Cardiac fibroblast (primary cell): ENCODE measurements at regions not wholly inside any gene's neighbourhood (a gene's known extent, or its start where the extent isn't known, plus 50 kb on each side); places are given as distances from the start of the nearest gene placed in this dataset.

Experiments
- DNase-seq, 2 donors: peaks; one replicate each; pipeline versions ENCODE4 v3.0.0 to v3.0.0-alpha.2; 2010; ENCODE audit warnings: low read depth in 2 of 2
- H3K4me3 ChIP-seq, 2 donors: replicated peaks in 1 of 2; 1 replicate in 1 of 2; 2 replicates in 1 of 2; pipeline ENCODE4 v1.5.1; 2011; ENCODE audit warnings: low read depth in 2 of 2, low read length in 2 of 2, mild to moderate bottlenecking in 2 of 2, moderate library complexity in 1 of 2
- TF ChIP-seq, protein P1 (sequence below): IDR thresholded peaks from one replicate; pipeline ENCODE4 v1.5.1; 2011; ENCODE audit warnings: low read depth, mild to moderate bottlenecking, low read length, inconsistent platforms

DNA sequence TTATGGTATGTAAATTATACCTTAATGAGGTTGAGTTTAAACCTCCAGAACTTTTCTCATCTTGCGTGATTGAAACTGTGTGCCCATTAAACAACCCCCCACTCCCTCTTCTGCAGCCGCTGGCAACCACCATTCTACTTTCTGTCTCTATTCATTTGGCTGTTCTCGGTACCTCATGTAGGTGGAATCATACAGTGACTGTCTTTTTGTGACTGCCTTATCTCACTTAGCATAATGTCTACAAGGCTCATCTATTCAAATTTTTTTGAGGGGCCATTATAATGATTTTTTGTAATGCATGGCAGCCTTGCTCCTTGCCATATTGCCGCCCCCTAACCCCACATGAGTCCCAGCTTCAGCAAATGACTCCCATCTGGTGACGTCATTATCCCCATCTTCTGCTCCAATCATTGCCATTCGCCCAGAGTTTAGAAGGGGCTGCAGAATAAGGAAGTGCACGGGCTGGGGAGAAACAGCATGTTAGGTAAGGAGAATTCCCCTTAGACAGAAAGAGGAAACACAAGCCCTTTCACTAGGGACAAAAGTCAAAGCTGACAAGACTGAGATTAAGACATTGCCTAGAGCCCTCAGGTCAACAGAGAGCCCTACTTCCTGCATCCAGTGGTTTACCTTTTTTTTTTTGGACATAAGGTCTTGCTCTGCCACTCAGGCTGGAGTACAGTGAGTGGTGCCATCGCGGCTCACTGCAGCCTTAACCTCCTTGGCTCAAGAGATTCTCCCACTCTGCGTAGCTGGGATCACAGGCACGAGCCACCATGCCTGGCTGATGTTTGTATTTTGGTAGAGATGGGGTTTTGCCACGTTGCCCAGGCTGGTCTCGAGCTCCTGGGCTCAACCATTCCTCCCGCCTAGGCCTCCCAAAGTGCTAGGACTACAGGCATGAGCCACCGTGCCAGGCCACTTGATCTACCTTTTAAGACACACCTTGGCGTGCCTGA lies 78.4 kb upstream of the ERRFI1 start:
- DNase-seq = no peak
- H3K4me3 ChIP-seq = no peak overlapping the region
- TF ChIP-seq, protein P1, sequence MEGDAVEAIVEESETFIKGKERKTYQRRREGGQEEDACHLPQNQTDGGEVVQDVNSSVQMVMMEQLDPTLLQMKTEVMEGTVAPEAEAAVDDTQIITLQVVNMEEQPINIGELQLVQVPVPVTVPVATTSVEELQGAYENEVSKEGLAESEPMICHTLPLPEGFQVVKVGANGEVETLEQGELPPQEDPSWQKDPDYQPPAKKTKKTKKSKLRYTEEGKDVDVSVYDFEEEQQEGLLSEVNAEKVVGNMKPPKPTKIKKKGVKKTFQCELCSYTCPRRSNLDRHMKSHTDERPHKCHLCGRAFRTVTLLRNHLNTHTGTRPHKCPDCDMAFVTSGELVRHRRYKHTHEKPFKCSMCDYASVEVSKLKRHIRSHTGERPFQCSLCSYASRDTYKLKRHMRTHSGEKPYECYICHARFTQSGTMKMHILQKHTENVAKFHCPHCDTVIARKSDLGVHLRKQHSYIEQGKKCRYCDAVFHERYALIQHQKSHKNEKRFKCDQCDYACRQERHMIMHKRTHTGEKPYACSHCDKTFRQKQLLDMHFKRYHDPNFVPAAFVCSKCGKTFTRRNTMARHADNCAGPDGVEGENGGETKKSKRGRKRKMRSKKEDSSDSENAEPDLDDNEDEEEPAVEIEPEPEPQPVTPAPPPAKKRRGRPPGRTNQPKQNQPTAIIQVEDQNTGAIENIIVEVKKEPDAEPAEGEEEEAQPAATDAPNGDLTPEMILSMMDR = no peak

DNA sequence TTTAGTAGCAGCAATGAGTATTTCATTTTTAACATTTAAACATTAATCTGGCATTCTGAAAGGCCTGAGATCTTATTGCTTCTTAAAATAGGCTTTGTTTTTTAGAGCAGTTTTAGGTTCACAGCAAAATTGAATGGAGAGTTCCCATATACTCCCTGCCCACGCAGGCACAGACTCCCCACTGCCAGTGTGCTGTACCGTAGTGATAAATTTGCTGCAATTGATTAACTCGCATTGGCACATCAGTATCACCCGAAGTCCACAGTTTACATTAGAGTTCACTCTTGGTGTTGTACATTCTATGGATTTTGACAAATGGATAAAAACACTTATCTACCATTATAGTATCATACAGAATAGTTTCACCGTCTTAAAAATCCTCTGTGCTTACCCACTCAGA lies 71.8 kb upstream of the ERRFI1 start:
- TF ChIP-seq, protein P1 = no peak
- no peak for DNase-seq
- no peak overlapping the region for H3K4me3 ChIP-seq

GRCh38 chr1:8097077-8097799 lies 71.1 kb upstream of the ERRFI1 start:
- peak; percentile 83 to 97 for DNase-seq
- no peak overlapping the region for H3K4me3 ChIP-seq
- TF ChIP-seq, protein P1 = no peak

- DNase-seq = peak; percentile 81 to 94
- TF ChIP-seq, protein P1 = no peak
- no peak overlapping the region for H3K4me3 ChIP-seq
These were observed 70.2 kb upstream of the ERRFI1 start for GRCh38 chr1:8096105-8097011.

DNA sequence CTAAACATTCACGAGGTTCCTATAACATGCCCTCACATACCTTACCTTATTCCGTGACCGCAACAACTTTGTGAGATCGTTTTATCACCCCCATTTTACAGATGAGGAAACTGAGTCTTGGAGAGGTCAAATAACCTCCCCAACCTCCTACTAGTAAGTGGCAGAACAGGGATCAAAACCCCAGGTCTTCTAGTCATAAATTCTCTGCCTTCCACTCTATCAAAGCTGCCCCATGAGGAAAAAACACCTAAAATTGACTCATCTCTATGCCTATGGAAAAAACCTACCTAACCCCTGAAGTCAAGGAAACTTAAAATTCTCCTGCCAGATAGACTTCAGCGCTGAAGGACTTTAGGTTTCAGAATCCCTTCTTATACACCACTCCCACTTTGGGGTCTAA lies 69.5 kb upstream of the ERRFI1 start:
- TF ChIP-seq, protein P1 = no peak
- DNase-seq = peak in 1 of 2 donors; percentile 26
- H3K4me3 ChIP-seq = no peak overlapping the region
